ENCODE measurements at regions not wholly inside any gene's neighbourhood (a gene's known extent, or its start where the extent isn't known, plus 50 kb on each side); places are given as distances from the start of the nearest gene placed in this dataset.

GRCh38 chr1:177385760-177386698 is 215.3 kb downstream of the BRINP2 start:
- Histone ChIP-seq H3K4me3 (replicated peaks; ENCODE audit: insufficient read depth, low read length) (no peak overlapping the region), H3K27me3 (ENCODE audit: insufficient read depth, poor library complexity, severe bottlenecking) (peaks cover 3% of the 10 kb centered on the region), H3K27ac (replicated peaks) (no peak overlapping the region)
- DNase-seq (ENCODE audit: low read depth in 1 of 2, low spot score in 1 of 2), result no peak
- no peak for TF ChIP-seq CTCF (IDR thresholded peaks at IDR 0.05; ENCODE audit: insufficient read depth, low read length)
- no peak for TF ChIP-seq SPI1 (IDR thresholded peaks at IDR 0.05; ENCODE audit: borderline replicate concordance, low read depth)
- TF ChIP-seq GABPA (IDR thresholded peaks at IDR 0.05; ENCODE audit: low read depth), result no peak
- no peak for TF ChIP-seq REST (IDR thresholded peaks at IDR 0.05; ENCODE audit: insufficient replicate concordance, low read depth)
- no peak for TF ChIP-seq POLR2AphosphoS5 (IDR thresholded peaks at IDR 0.05; ENCODE audit: low read depth)

GRCh38 chr1:177384461-177384860 is 213.7 kb downstream of the BRINP2 start:
- H3K27ac ChIP-seq (replicated peaks), result no peak overlapping the region
- TF ChIP-seq GABPA (IDR thresholded peaks at IDR 0.05; ENCODE audit: low read depth), result no peak
- TF ChIP-seq SPI1 (IDR thresholded peaks at IDR 0.05; ENCODE audit: borderline replicate concordance, low read depth), result no peak
- TF ChIP-seq CTCF (IDR thresholded peaks at IDR 0.05; ENCODE audit: insufficient read depth, low read length), result no peak
- no peak for TF ChIP-seq POLR2AphosphoS5 (IDR thresholded peaks at IDR 0.05; ENCODE audit: low read depth)
- no peak for TF ChIP-seq REST (IDR thresholded peaks at IDR 0.05; ENCODE audit: insufficient replicate concordance, low read depth)
- peaks cover 3% of the 10 kb centered on the region for H3K27me3 ChIP-seq (ENCODE audit: insufficient read depth, poor library complexity, severe bottlenecking)
- no peak for DNase-seq (ENCODE audit: low read depth in 1 of 2, low spot score in 1 of 2)
- H3K4me3 ChIP-seq (replicated peaks; ENCODE audit: insufficient read depth, low read length), result no peak overlapping the region

DNA sequence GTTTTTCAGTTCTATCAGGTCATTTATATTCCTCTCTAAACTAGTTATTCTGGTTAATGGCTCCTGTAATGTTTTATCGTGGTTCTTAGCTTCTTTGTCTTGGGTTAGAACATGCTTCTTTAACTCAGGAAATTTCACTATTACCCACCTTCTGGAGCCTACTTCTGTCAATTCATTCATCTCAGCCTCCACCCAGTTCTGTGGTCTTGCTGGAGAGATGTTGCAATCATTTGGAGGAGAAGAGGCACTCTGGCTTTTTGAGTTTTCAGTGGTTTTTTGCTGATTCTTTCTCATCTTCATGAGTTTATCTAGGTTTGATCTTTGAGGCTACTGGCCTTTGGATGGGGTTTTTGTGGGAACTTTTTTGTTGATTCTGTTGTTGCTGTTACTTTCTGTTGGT is 213.0 kb downstream of the BRINP2 start:
- no peak overlapping the region for H3K4me3 ChIP-seq (replicated peaks; ENCODE audit: insufficient read depth, low read length)
- H3K27me3 ChIP-seq (ENCODE audit: insufficient read depth, poor library complexity, severe bottlenecking), result peaks cover 3% of the 10 kb centered on the region
- H3K27ac ChIP-seq (replicated peaks), result no peak overlapping the region
- DNase-seq (ENCODE audit: low read depth in 1 of 2, low spot score in 1 of 2), result no peak
- no peak for TF ChIP-seq CTCF (IDR thresholded peaks at IDR 0.05; ENCODE audit: insufficient read depth, low read length)
- TF ChIP-seq GABPA (IDR thresholded peaks at IDR 0.05; ENCODE audit: low read depth), result no peak
- TF ChIP-seq POLR2AphosphoS5 (IDR thresholded peaks at IDR 0.05; ENCODE audit: low read depth), result no peak
- TF ChIP-seq SPI1 (IDR thresholded peaks at IDR 0.05; ENCODE audit: borderline replicate concordance, low read depth), result no peak
- no peak for TF ChIP-seq REST (IDR thresholded peaks at IDR 0.05; ENCODE audit: insufficient replicate concordance, low read depth)
